ENCODE measurements at regions not wholly inside any gene's neighbourhood (a gene's known extent, or its start where the extent isn't known, plus 50 kb on each side); places are given as distances from the start of the nearest gene placed in this dataset.

- TF ChIP-seq SRSF9 (IDR thresholded peaks at IDR 0.05; ENCODE audit: borderline replicate concordance, insufficient read depth, low read depth, low read length, poor library complexity, severe bottlenecking) (no peak), E2F5 (CRISPR knock-in tag; conservative IDR thresholded peaks at IDR 0.05) (no peak), EP300 (IDR thresholded peaks at IDR 0.05; ENCODE audit: low read depth in 2 of 2, low read length in 2 of 2) (no peak), EP300 (CRISPR knock-in tag; IDR thresholded peaks at IDR 0.05; ENCODE audit: borderline replicate concordance) (no peak), CREB1 (IDR thresholded peaks at IDR 0.05) (no peak), CREB1 (CRISPR knock-in tag; IDR thresholded peaks at IDR 0.05) (no peak), ARNT (IDR thresholded peaks at IDR 0.05) (no peak), POLR2AphosphoS5 (IDR thresholded peaks at IDR 0.05; ENCODE audit: low read depth, low read length) (no peak), EZH2 (conservative IDR thresholded peaks at IDR 0.05; ENCODE audit: low read depth, low read length) (no peak), REST (IDR thresholded peaks at IDR 0.05; ENCODE audit: borderline replicate concordance in 1 of 2, low read depth in 1 of 2, low read length in 2 of 2) (no peak), POLR2A (IDR thresholded peaks at IDR 0.05; ENCODE audit: insufficient read depth in 1 of 2, low read depth in 2 of 2, low read length in 2 of 2) (no peak), AKNA (CRISPR knock-in tag; IDR thresholded peaks at IDR 0.05; ENCODE audit: borderline replicate concordance) (no peak), ZNF292 (CRISPR knock-in tag; IDR thresholded peaks at IDR 0.05; ENCODE audit: borderline replicate concordance, low read depth) (no peak)
- TF ChIP-seq, protein P1, sequence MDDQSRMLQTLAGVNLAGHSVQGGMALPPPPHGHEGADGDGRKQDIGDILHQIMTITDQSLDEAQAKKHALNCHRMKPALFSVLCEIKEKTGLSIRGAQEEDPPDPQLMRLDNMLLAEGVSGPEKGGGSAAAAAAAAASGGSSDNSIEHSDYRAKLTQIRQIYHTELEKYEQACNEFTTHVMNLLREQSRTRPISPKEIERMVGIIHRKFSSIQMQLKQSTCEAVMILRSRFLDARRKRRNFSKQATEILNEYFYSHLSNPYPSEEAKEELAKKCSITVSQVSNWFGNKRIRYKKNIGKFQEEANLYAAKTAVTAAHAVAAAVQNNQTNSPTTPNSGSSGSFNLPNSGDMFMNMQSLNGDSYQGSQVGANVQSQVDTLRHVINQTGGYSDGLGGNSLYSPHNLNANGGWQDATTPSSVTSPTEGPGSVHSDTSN (CRISPR knock-in tag; IDR thresholded peaks at IDR 0.05; ENCODE audit: borderline replicate concordance), result no peak
Measured at GRCh38 chr11:134510233-134511040, 98.4 kb upstream of the B3GAT1 start.
